ENCODE measurements at regions not wholly inside any gene's neighbourhood (a gene's known extent, or its start where the extent isn't known, plus 50 kb on each side); places are given as distances from the start of the nearest gene placed in this dataset.
"Not testable (repeated sequence)": the region's sequence is repeated elsewhere in the genome, so short reads cannot be mapped to it uniquely, and the experiment has no call there.

GRCh38 chr2:57434441-57434840, 612.2 kb upstream of the VRK2 start:
- no peak for DNase-seq (ENCODE audit: low read depth)
- H3K4me3 ChIP-seq (ENCODE audit: low read depth, low read length), result no peak overlapping the region

DNA sequence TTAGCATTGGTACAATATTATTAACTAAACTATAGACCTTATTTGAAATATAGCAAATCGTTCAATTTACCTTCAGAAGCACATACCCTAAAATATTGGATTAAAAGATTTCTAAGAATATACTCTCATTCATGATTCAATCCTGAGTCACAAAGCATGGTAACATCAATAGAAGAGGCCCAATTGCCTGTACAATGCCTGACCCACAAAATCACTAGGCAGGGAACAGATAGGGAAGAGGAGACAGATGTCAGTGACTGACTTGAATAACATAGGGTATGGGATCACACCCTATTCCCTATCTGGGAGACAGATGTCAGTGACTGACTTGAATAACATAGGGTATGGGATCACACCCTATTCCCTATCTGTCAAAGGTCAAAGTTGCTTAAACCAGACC, 611.6 kb upstream of the VRK2 start:
- no peak for DNase-seq (ENCODE audit: low read depth)

DNA sequence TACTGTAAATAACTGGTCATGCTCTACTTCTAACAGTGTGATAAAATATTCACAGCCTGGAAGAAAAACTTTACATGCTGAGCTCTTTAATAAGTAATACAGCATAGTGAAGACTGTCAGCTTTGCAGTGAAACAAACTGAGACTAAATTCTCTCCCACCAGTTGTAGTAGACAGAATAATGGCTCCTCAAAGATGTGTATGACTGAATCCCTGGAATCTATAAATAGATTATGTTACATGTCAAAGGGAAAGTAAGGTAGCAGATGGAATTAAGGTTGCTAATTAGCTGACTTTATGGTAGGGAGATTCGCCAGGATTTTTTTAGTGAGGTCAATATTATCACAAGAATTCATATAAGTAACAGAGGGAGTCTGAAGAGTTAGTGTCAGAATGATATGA, 609.5 kb upstream of the VRK2 start:
- DNase-seq (ENCODE audit: low read depth), result no peak
- no peak overlapping the region for H3K4me3 ChIP-seq (ENCODE audit: low read depth, low read length)

More for the DNA sequence above, 611.6 kb upstream of the VRK2 start:
- H3K4me3 ChIP-seq (ENCODE audit: low read depth, low read length), result no peak overlapping the region

- H3K4me3 ChIP-seq (ENCODE audit: low read depth, low read length), result no peak overlapping the region
- no peak for DNase-seq (ENCODE audit: low read depth)
Observed at GRCh38 chr2:57440437-57440836, 606.2 kb upstream of the VRK2 start.

DNA sequence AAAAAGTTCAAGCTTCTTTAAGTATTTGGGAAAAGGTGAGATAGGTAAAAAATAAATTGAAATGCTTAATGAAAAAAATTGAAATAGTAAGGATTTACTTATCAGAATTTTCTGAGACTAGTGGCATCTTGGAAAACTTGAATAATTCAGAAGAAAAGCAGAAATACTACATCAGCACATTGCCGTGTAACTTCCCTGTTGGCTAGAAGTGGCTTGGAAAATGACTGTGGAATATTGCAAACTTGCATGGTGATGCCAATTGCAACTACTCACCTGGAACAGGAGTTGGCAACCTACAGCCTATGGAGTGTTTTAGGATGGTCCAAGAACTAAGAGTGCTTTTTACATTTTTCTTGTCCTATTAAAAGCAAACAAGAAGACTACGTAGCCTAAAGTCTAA, 603.5 kb upstream of the VRK2 start:
- H3K4me3 ChIP-seq (ENCODE audit: low read depth, low read length), result no peak overlapping the region
- no peak for DNase-seq (ENCODE audit: low read depth)

GRCh38 chr2:57443973-57444521, 602.6 kb upstream of the VRK2 start:
- no peak overlapping the region for H3K4me3 ChIP-seq (ENCODE audit: low read depth, low read length)
- peak; percentile 25 for DNase-seq (ENCODE audit: low read depth)

DNA sequence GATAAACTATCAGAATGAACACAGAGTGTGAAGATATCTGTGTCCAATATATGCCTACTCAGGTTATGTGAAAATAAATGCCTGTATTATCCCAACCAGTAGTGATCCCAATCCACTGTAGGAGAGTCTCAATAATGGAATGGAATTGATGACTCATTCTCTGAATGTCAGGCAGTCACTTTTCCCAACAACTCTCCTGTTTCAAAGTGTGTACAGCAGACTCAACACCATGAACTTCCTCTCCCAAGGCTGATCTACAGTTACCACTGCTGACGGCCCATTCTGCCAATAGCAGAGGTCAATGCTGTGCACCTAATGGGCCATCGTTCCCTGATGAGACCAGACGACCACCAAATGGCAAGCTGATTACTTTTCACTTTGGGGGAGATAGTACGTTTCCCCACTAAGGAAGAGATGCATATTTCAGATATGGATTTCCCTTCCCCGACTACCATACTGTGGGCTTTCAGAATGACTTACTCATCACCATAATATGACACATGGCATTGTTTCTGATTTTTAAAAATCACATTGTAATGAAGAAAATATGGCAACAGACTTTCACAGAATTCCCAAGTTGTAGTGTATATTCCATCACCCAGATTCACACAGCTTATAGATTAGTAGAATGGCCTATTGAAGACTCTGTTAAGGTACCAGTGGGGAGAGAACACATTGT, 601.7 kb upstream of the VRK2 start:
- DNase-seq (ENCODE audit: low read depth), result no peak
- H3K4me3 ChIP-seq (ENCODE audit: low read depth, low read length), result no peak overlapping the region

DNA sequence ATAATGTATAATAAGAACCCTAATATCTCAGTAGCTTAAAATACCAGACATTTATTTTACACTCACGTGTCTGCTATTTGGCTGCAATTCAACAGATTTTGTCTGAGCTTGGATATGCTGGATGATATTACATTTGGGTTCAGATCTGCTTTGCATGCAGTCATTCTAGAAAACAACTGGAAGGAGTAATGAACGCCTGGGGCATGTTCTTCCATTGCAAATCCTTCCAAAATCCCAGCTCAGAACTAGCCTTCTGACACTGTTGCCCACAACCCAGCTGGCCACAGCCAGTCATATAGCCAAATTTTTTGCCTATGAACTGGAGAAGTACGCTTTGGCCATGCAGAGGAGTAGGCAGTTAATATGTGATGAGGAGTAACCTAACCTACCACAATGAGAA, 597.8 kb upstream of the VRK2 start:
- H3K4me3 ChIP-seq (ENCODE audit: low read depth, low read length), result no peak overlapping the region
- no peak for DNase-seq (ENCODE audit: low read depth)

GRCh38 chr2:57450170-57450569, 596.4 kb upstream of the VRK2 start:
- DNase-seq (ENCODE audit: low read depth), result no peak
- no peak overlapping the region for H3K4me3 ChIP-seq (ENCODE audit: low read depth, low read length)

DNA sequence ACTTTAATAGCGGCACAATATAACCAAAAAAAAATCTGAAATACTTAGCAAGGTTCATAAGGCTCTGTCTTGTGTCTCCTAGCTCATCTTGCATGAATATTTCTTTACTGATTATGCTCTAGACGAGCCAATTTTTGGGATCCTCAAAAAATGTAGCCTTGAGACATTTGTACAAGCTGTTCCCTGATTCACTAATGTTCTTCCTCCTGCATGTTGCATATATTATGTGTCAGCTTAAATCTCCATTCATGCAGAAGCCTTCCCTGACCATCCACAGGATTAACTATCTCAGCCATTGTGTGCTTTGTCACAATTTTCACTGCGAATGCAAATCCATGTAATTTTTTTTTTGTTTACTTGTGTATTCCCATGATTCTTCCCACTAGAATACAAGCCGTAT, 594.0 kb upstream of the VRK2 start:
- no peak for DNase-seq (ENCODE audit: low read depth)
- no peak overlapping the region for H3K4me3 ChIP-seq (ENCODE audit: low read depth, low read length)

- no peak for DNase-seq (ENCODE audit: low read depth)
- no peak overlapping the region for H3K4me3 ChIP-seq (ENCODE audit: low read depth, low read length)
Observed at GRCh38 chr2:57453945-57454344, 592.7 kb upstream of the VRK2 start.

- no peak overlapping the region for H3K4me3 ChIP-seq (ENCODE audit: low read depth, low read length)
Observed at GRCh38 chr2:57460396-57461276, 586.0 kb upstream of the VRK2 start.

DNA sequence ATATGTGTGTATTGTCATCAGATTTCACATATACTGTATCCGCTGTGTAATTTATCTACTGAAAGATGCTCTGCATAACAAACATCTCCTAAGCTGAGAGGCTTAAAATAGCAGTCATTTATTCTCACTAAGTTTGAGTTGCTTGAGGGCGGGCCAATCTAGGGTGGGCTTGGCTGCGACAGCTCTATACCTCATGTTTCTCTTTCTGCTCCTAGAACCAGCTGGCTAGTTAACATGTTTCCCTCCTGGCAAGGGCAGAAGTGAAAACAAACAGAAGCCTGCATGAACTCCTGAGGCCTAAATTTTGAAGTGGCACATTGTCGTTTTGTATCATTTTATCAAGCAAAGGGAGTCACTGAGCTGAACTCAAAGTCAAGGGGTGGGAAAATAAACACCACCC, 585.0 kb upstream of the VRK2 start:
- DNase-seq (ENCODE audit: low read depth), result no peak
- no peak overlapping the region for H3K4me3 ChIP-seq (ENCODE audit: low read depth, low read length)

More at GRCh38 chr2:57460396-57461276, 586.0 kb upstream of the VRK2 start:
- DNase-seq (ENCODE audit: low read depth), result no peak

DNA sequence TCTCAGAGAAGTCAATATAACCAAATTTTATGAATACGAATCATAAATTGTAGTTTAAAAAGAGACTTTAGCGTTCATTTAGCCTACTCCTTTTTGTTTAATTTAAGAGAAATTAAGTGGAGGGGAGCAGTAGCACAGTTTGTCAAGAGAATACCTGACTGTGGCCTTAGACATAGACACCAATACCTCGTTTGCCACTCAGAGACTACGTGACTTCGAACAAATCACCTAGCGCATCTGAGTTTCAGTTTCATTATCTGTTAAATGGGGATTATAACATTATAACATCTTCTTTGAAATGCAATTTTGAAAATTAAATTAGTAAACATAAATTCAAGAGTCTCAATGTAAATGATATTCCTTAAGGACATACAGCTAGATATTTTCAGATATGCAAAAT, 581.5 kb upstream of the VRK2 start:
- DNase-seq (ENCODE audit: low read depth), result no peak
- no peak overlapping the region for H3K4me3 ChIP-seq (ENCODE audit: low read depth, low read length)

GRCh38 chr2:57465967-57466366, 580.6 kb upstream of the VRK2 start:
- H3K4me3 ChIP-seq (ENCODE audit: low read depth, low read length), result no peak overlapping the region
- no peak for DNase-seq (ENCODE audit: low read depth)

DNA sequence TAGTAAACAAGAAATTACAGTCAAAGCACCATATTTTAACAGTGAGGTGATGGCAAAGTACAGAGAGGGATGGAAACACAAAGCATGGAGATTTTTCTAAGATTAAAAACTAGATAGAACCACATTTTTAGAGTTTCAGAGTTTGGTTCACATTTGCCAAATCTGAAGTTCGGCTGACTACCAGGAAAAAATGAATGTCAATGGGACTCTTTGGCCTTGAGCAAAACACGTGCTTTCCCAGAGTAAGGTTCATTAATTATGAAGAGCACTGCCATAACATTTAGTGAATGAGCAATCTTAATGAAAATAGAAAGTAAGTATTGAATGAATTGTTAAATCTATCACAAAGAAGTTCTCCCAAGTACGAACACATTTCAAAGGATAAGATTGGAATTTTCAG, 571.2 kb upstream of the VRK2 start:
- DNase-seq (ENCODE audit: low read depth), result no peak
- no peak overlapping the region for H3K4me3 ChIP-seq (ENCODE audit: low read depth, low read length)

DNA sequence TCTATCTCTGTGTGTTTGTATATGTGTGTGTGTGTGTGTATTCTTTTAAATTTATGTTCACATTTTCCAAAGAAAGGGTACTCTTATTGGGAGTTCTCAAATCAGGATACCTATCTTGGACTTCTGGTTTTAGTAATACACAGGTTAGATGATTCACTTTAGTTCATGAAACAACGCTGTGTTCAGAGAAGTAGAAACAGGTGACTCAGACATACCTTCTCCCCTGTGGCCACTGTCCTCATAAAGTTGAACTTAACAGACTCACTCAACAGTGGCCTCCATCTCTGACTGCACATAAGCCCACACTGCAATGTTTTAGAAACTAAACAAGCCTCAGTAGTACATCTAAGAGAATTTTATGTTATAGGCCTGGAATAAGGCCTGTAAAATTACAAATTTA, 566.6 kb upstream of the VRK2 start:
- no peak for DNase-seq (ENCODE audit: low read depth)
- H3K4me3 ChIP-seq (ENCODE audit: low read depth, low read length), result no peak overlapping the region

GRCh38 chr2:57488061-57488460, 558.5 kb upstream of the VRK2 start:
- H3K4me3 ChIP-seq (ENCODE audit: low read depth, low read length), result no peak overlapping the region
- DNase-seq (ENCODE audit: low read depth), result no peak

GRCh38 chr2:57490741-57491140, 555.9 kb upstream of the VRK2 start:
- no peak for DNase-seq (ENCODE audit: low read depth)
- no peak overlapping the region for H3K4me3 ChIP-seq (ENCODE audit: low read depth, low read length)

- H3K4me3 ChIP-seq (ENCODE audit: low read depth, low read length), result no peak overlapping the region
- DNase-seq (ENCODE audit: low read depth), result no peak
Observed at GRCh38 chr2:57491213-57491612, 555.4 kb upstream of the VRK2 start.

GRCh38 chr2:57493966-57494365, 552.6 kb upstream of the VRK2 start:
- not testable (repeated sequence) for DNase-seq (ENCODE audit: low read depth); H3K4me3 ChIP-seq (ENCODE audit: low read depth, low read length)
